ENCODE measurements at regions not wholly inside any gene's neighbourhood (a gene's known extent, or its start where the extent isn't known, plus 50 kb on each side); places are given as distances from the start of the nearest gene placed in this dataset.

DNA sequence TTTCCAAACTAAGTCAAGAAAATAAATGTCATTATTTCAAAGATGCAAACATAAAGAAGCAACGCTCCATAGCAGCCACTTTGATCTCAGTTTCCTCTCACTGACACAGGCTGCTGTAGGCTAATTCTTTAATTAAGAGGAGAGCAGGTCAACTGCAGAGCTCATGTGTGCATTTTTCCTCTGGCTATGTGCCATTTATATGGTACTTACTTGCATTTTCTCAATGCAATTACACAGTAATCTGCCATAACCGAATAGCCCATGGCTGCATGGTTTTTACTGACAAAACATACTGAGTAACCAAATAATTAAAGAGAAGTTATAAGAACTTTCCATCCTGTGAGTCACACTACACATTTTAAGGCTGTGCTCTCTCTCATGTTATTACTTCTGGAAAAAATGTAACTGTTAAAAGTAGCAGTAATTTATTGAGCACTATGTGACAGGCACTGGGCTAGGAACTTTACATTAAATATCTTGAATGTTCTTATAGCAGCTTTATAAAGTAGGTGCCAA is 122.0 kb downstream of the ELAPOR2 start:
- H3K27me3 ChIP-seq, result no peaks in the 10 kb centered on the region
- no peaks in the 10 kb centered on the region for H3K36me3 ChIP-seq
- no peak overlapping the region for H3K9ac ChIP-seq (ENCODE audit: low read depth in 2 of 2, low read length in 2 of 2)
- no peaks in the 10 kb centered on the region for H3K4me1 ChIP-seq
- no peaks in the 10 kb centered on the region for H3K9me3 ChIP-seq
- DNase-seq, result no peak
- TF ChIP-seq, protein P1, sequence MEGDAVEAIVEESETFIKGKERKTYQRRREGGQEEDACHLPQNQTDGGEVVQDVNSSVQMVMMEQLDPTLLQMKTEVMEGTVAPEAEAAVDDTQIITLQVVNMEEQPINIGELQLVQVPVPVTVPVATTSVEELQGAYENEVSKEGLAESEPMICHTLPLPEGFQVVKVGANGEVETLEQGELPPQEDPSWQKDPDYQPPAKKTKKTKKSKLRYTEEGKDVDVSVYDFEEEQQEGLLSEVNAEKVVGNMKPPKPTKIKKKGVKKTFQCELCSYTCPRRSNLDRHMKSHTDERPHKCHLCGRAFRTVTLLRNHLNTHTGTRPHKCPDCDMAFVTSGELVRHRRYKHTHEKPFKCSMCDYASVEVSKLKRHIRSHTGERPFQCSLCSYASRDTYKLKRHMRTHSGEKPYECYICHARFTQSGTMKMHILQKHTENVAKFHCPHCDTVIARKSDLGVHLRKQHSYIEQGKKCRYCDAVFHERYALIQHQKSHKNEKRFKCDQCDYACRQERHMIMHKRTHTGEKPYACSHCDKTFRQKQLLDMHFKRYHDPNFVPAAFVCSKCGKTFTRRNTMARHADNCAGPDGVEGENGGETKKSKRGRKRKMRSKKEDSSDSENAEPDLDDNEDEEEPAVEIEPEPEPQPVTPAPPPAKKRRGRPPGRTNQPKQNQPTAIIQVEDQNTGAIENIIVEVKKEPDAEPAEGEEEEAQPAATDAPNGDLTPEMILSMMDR (IDR thresholded peaks at IDR 0.05), result no peak
- no peak overlapping the region for H3K27ac ChIP-seq
- no peak overlapping the region for H3K4me3 ChIP-seq
- intact Hi-C loops (cut with DNase I), result no loop called here

DNA sequence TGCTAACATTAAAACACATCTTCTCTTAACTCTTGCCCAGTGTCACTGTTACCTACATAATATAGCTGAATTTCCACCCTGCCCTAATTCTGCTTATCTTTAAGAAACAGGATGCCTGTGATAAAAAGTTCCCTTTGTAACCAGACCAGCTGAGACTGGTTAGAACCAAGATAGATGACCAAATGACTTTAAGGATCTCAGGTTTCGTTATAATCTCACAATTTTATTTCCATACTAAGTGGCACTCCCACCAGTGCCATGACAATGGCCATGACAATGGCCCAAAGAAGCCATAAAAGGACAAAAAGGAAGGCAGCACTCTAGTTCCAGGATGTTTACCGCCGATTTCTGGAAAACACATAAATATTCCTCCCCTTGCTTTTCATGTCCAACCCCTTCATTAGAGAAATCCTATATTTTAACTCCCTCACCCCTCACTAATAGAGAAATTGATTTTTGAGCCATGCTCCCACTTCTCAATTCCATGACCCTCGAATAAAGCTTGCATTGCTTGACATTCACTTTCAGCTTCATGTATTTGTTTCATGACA is 126.1 kb downstream of the ELAPOR2 start:
- Histone ChIP-seq H3K36me3 (no peaks in the 10 kb centered on the region), H3K4me3 (no peak overlapping the region), H3K27ac (no peak overlapping the region), H3K27me3 (no peaks in the 10 kb centered on the region), H3K9me3 (no peaks in the 10 kb centered on the region), H3K4me1 (no peaks in the 10 kb centered on the region), H3K9ac (ENCODE audit: low read depth in 2 of 2, low read length in 2 of 2) (no peak overlapping the region)
- TF ChIP-seq, protein P1 (IDR thresholded peaks at IDR 0.05), result no peak
- DNase-seq, result no peak
- intact Hi-C loops (cut with DNase I), result no loop called here

DNA sequence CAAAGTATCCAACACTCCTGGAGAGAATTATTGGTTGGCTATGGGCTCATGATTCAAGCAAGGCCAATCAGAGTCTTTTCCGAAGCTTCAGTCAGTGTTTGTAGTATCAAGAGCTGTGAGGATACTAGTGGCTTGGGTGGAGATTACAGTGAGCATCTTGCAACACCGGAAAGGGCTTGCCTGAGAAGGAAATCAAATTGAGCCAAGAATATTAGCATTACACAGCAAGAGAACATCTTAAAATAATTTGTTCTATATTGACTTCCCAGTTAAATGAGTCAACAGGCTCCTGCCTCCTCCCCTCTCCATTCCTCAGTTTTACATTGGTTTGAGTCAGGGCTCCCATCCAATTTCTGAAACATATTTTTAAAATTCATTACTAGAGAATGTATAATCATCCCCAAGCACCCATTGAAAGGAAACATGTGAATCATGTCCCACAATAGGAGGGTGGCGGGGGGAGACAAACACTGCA is 127.4 kb downstream of the ELAPOR2 start:
- H3K4me1 ChIP-seq, result no peaks in the 10 kb centered on the region
- DNase-seq, result no peak
- H3K9ac ChIP-seq (ENCODE audit: low read depth in 2 of 2, low read length in 2 of 2), result no peak overlapping the region
- H3K27me3 ChIP-seq, result no peaks in the 10 kb centered on the region
- no peak overlapping the region for H3K27ac ChIP-seq
- TF ChIP-seq, protein P1 (IDR thresholded peaks at IDR 0.05), result no peak
- H3K4me3 ChIP-seq, result no peak overlapping the region
- H3K36me3 ChIP-seq, result no peaks in the 10 kb centered on the region
- no peaks in the 10 kb centered on the region for H3K9me3 ChIP-seq
- intact Hi-C loops (cut with DNase I), result no loop called here

GRCh38 chr7:86931439-86931838 is 128.0 kb downstream of the ELAPOR2 start:
- H3K9me3 ChIP-seq, result no peaks in the 10 kb centered on the region
- no peak for DNase-seq
- H3K4me1 ChIP-seq, result no peaks in the 10 kb centered on the region
- H3K27ac ChIP-seq, result no peak overlapping the region
- intact Hi-C loops (cut with DNase I), result no loop called here
- TF ChIP-seq, protein P1 (IDR thresholded peaks at IDR 0.05), result no peak
- no peak overlapping the region for H3K9ac ChIP-seq (ENCODE audit: low read depth in 2 of 2, low read length in 2 of 2)
- no peaks in the 10 kb centered on the region for H3K36me3 ChIP-seq
- H3K27me3 ChIP-seq, result no peaks in the 10 kb centered on the region
- no peak overlapping the region for H3K4me3 ChIP-seq

GRCh38 chr7:86930554-86931307 is 128.7 kb downstream of the ELAPOR2 start:
- no peaks in the 10 kb centered on the region for H3K4me1 ChIP-seq
- no peak for DNase-seq
- H3K4me3 ChIP-seq, result no peak overlapping the region
- TF ChIP-seq, protein P1 (IDR thresholded peaks at IDR 0.05), result no peak
- no peaks in the 10 kb centered on the region for H3K9me3 ChIP-seq
- intact Hi-C loops (cut with DNase I), result no loop called here
- H3K36me3 ChIP-seq, result no peaks in the 10 kb centered on the region
- no peak overlapping the region for H3K27ac ChIP-seq
- no peaks in the 10 kb centered on the region for H3K27me3 ChIP-seq
- no peak overlapping the region for H3K9ac ChIP-seq (ENCODE audit: low read depth in 2 of 2, low read length in 2 of 2)
